HepG2 (cell line): ENCODE measurements at regions not wholly inside any gene's neighbourhood (a gene's known extent, or its start where the extent isn't known, plus 50 kb on each side); places are given as distances from the start of the nearest gene placed in this dataset.

ENCODE experiments used
- ATAC-seq: fragments of 200-7000 bp; cut with Tn5 transposase; 3 replicates; pipeline ENCODE4 v1.9.1; 2020; ENCODE audit warnings: mild to moderate bottlenecking, moderate library complexity
- BruUV-seq: library from RNA; stranded (reverse); fragments of 400-500 nt; replicated peaks from 2 replicates; lab custom pipeline; 2021; lab: Mats Ljungman, UMichigan
- CTCF ChIA-PET: fragments of 300-600 bp; formaldehyde crosslinking; extraction: SDS; loops from one replicate; lab custom pipeline; 2021; ENCODE audit warnings: low total read pairs, inconsistent platforms, low intra/inter-chr PET ratio; lab: Yijun Ruan, JAX
- POLR2A ChIA-PET: fragments of 350-600 bp; sonication (Branson Sonifier 250); formaldehyde crosslinking; loops from one replicate; lab custom pipeline; 2020; ENCODE audit warnings: antibody characterized with exemption, inconsistent platforms; lab: Yijun Ruan, JAX
- DNase-seq: peaks from one replicate; pipeline ENCODE4 v3.0.0-alpha.2; 2015; ENCODE audit warnings: low spot score
- FAIRE-seq: peaks from 3 replicates; lab custom pipeline; 2011; peaks lifted over from hg19 to GRCh38; lab: Jason Lieb, UNC
- H2AFZ ChIP-seq: one replicate; pipeline ENCODE4 v1.6.1; 2011; ENCODE audit warnings: low read length, inconsistent platforms
- H3K27ac ChIP-seq: fragments of 300-600 bp; 3 replicates; pipeline ENCODE4 v1.8.0; 2011; ENCODE audit warnings: mixed run types, mild to moderate bottlenecking, mixed read lengths, low read length, inconsistent platforms; ENCODE audit not compliant: insufficient read depth; ENCODE audit errors: extremely low read length
- H3K27me3 ChIP-seq, 2 experiments: fragments of 200-600 bp in 1 of 2; 2 replicates in 1 of 2; 3 replicates in 1 of 2; pipeline versions ENCODE4 v1.6.0 to v1.8.0; 2011; ENCODE audit warnings: low read length in 2 of 2, mild to moderate bottlenecking in 2 of 2, moderate library complexity in 2 of 2, inconsistent platforms in 1 of 2; ENCODE audit not compliant: insufficient read depth in 2 of 2, control insufficient read depth in 1 of 2
- H3K36me3 ChIP-seq, 2 experiments: fragments of 200-600 bp in 1 of 2; replicated peaks in 1 of 2; 2 replicates in 1 of 2; 3 replicates in 1 of 2; pipeline versions ENCODE4 v1.5.1 to v1.8.0; 2011; ENCODE audit warnings: low read length in 2 of 2, inconsistent platforms in 1 of 2; ENCODE audit not compliant: insufficient read depth in 2 of 2, control insufficient read depth in 1 of 2
- H3K4me1 ChIP-seq: 2 replicates; pipeline ENCODE4 v1.5.1; 2012; ENCODE audit warnings: low read length, inconsistent platforms; ENCODE audit not compliant: insufficient read depth
- H3K4me2 ChIP-seq: 2 replicates; pipeline ENCODE4 v1.6.0; 2011; ENCODE audit warnings: low read depth, low read length, inconsistent platforms
- H3K4me3 ChIP-seq, 3 experiments: fragments of 200-600 bp in 1 of 3; sonication (generic), shearing (Covaris generic) in 1 of 3; replicated peaks in 1 of 3; 2 replicates each; pipeline ENCODE4 v1.5.1; 2011 to 2016; ENCODE audit warnings: low read length in 3 of 3, inconsistent platforms in 2 of 3, low read depth in 2 of 3, mild to moderate bottlenecking in 2 of 3, control low read depth in 1 of 3, mixed read lengths in 1 of 3; ENCODE audit not compliant: insufficient read depth in 1 of 3
- H3K79me2 ChIP-seq: one replicate; pipeline ENCODE4 v1.6.1; 2011; ENCODE audit warnings: low read length, inconsistent platforms; ENCODE audit not compliant: insufficient read depth
- H3K9ac ChIP-seq: 2 replicates; pipeline ENCODE4 v1.6.0; 2011; ENCODE audit warnings: mild to moderate bottlenecking, low read depth, low read length, inconsistent platforms; ENCODE audit not compliant: insufficient read depth
- H3K9me3 ChIP-seq: 2 replicates; pipeline ENCODE4 v1.5.1; 2012; ENCODE audit warnings: mild to moderate bottlenecking, low read length
- H4K20me1 ChIP-seq: 2 replicates; pipeline ENCODE4 v1.6.0; 2011; ENCODE audit warnings: inconsistent platforms, mild to moderate bottlenecking, low read length, moderate library complexity; ENCODE audit not compliant: insufficient read depth
- DMAP1 ChIP-seq: IDR thresholded peaks from 2 replicates; pipeline ENCODE4 v1.6.1; 2016
- ELF1 ChIP-seq: sonication (generic); formaldehyde crosslinking; IDR thresholded peaks from 2 replicates; pipeline ENCODE4 v1.4.0; 2020; ENCODE audit warnings: missing genetic modification reagents
- MAFG ChIP-seq: sonication (generic); formaldehyde crosslinking; IDR thresholded peaks from 2 replicates; pipeline ENCODE4 v1.5.1; 2020; ENCODE audit warnings: mild to moderate bottlenecking, missing genetic modification reagents
- MLLT10 ChIP-seq: sonication (generic); formaldehyde crosslinking; IDR thresholded peaks from 2 replicates; pipeline ENCODE4 v1.4.0; 2020; ENCODE audit warnings: missing genetic modification reagents
- NFATC3 ChIP-seq: sonication (generic); formaldehyde crosslinking; IDR thresholded peaks from 2 replicates; pipeline ENCODE4 v1.5.1; 2020; ENCODE audit warnings: mild to moderate bottlenecking, missing genetic modification reagents
- PHF20 ChIP-seq: sonication (generic); formaldehyde crosslinking; IDR thresholded peaks from 2 replicates; pipeline ENCODE4 v1.5.0; 2020; ENCODE audit warnings: mild to moderate bottlenecking, missing genetic modification reagents
- TCF7 ChIP-seq: sonication (generic); IDR thresholded peaks from 2 replicates; pipeline ENCODE4 v1.6.1; 2016; ENCODE audit warnings: antibody characterized with exemption, low read depth
- ZBTB3 ChIP-seq: sonication (generic); formaldehyde crosslinking; IDR thresholded peaks from 2 replicates; pipeline ENCODE4 v1.4.0; 2020; ENCODE audit warnings: low read depth, mild to moderate bottlenecking, moderate library complexity, missing genetic modification reagents, borderline replicate concordance
- ZC3H13 ChIP-seq: sonication (generic); formaldehyde crosslinking; IDR thresholded peaks from 2 replicates; pipeline ENCODE4 v1.8.1; 2023; ENCODE audit warnings: mild to moderate bottlenecking, missing genetic modification reagents, moderate library complexity
- ZNF124 ChIP-seq: sonication (generic); formaldehyde crosslinking; IDR thresholded peaks from 2 replicates; pipeline ENCODE4 v1.4.0; 2020; ENCODE audit warnings: missing genetic modification reagents
- ZNF34 ChIP-seq: sonication (generic); formaldehyde crosslinking; IDR thresholded peaks from 2 replicates; pipeline ENCODE4 v1.4.0; 2020; ENCODE audit warnings: mild to moderate bottlenecking, missing genetic modification reagents, borderline replicate concordance
- ZSCAN30 ChIP-seq: sonication (generic); formaldehyde crosslinking; IDR thresholded peaks from 2 replicates; pipeline ENCODE4 v1.5.0; 2020; ENCODE audit warnings: mild to moderate bottlenecking, missing genetic modification reagents
- WGBS: methylation state at CpG from one replicate; pipeline ENCODE4 v1.1.6; 2017; ENCODE audit warnings: low lambda C conversion rate; 5-methylcytosine and 5-hydroxymethylcytosine counted together
- in situ Hi-C: cut with HindIII; loops from 2 replicates; pipeline ENCODE4 v1.10.0; 2017; ENCODE audit warnings: low pct_unique_long_range_greater_than_20kb; ENCODE audit not compliant: extremely low pct_ligation_motif_present
- intact Hi-C: fragments of 100-400 bp; cut with micrococcal nuclease; formaldehyde crosslinking; loops from one replicate; pipeline ENCODE4 v1.10.0; 2022; ENCODE audit not compliant: unreplicated experiment
- TF ChIP-seq, protein P1 (sequence below): sonication (generic); formaldehyde crosslinking; IDR thresholded peaks from 2 replicates; pipeline ENCODE4 v1.8.0; 2022; ENCODE audit warnings: missing genetic modification reagents, mild to moderate bottlenecking, moderate library complexity, borderline replicate concordance
- TF ChIP-seq, protein P2 (sequence below): sonication (generic); formaldehyde crosslinking; IDR thresholded peaks from 2 replicates; pipeline ENCODE4 v1.4.0; 2020; ENCODE audit warnings: mild to moderate bottlenecking, missing genetic modification reagents, borderline replicate concordance
- TF ChIP-seq, protein P3 (sequence below): sonication (generic); formaldehyde crosslinking; IDR thresholded peaks from 2 replicates; pipeline ENCODE4 v1.5.0; 2020; ENCODE audit warnings: missing genetic modification reagents
- TF ChIP-seq, protein P4 (sequence below): sonication (generic); formaldehyde crosslinking; IDR thresholded peaks from 2 replicates; pipeline ENCODE4 v1.8.1; 2023; ENCODE audit warnings: mild to moderate bottlenecking, missing genetic modification reagents, borderline replicate concordance

DNA sequence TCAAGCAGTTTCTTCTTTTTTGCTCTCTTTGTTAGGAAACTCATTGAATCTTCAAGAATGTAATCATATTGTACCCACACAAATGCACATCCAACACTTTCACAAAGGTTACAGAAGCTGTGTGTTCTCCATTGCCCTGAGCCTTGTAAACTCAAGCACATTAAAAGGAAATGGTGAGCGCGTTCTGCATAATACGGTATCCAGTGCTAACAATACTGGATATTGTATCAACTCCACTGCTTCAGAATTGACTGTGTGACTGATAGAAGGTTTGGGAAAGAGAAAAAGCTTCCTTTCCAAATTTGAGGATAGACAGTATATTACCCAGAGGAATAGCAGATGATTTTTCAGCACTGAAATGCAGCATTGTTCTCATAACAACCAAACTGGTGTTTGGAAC, 268.9 kb upstream of the RBMS3 start:
- Histone ChIP-seq H3K4me1 (no peaks in the 10 kb centered on the region), H3K9ac (no peak overlapping the region), H3K9me3 (peaks cover 38% of the 10 kb centered on the region), H3K27me3 (no peaks in the 10 kb centered on the region), H3K4me2 (no peak overlapping the region), H4K20me1 (no peaks in the 10 kb centered on the region), H2AFZ (no peak overlapping the region), H3K36me3 (no peaks in the 10 kb centered on the region), H3K4me3 (no peak overlapping the region), H3K27ac (no peak overlapping the region), H3K79me2 (no peaks in the 10 kb centered on the region)
- CTCF ChIA-PET: no interaction called here
- in situ Hi-C loops (no loop called here), intact Hi-C loops (no loop called here)
- DNase-seq (no peak), FAIRE-seq (no peak), ATAC-seq (no peak)
- POLR2A ChIA-PET: no interaction called here
- TF ChIP-seq MLLT10 (CRISPR knock-in tag) (no peak), NFATC3 (CRISPR knock-in tag) (no peak), ZSCAN30 (CRISPR knock-in tag) (no peak), PHF20 (CRISPR knock-in tag) (no peak), TCF7 (no peak), MAFG (CRISPR knock-in tag) (no peak), DMAP1 (CRISPR knock-in tag) (no peak), ZNF124 (no peak), ELF1 (CRISPR knock-in tag) (no peak), ZNF34 (no peak), ZC3H13 (no peak), ZBTB3 (CRISPR knock-in tag) (no peak)
- TF ChIP-seq, protein P1, sequence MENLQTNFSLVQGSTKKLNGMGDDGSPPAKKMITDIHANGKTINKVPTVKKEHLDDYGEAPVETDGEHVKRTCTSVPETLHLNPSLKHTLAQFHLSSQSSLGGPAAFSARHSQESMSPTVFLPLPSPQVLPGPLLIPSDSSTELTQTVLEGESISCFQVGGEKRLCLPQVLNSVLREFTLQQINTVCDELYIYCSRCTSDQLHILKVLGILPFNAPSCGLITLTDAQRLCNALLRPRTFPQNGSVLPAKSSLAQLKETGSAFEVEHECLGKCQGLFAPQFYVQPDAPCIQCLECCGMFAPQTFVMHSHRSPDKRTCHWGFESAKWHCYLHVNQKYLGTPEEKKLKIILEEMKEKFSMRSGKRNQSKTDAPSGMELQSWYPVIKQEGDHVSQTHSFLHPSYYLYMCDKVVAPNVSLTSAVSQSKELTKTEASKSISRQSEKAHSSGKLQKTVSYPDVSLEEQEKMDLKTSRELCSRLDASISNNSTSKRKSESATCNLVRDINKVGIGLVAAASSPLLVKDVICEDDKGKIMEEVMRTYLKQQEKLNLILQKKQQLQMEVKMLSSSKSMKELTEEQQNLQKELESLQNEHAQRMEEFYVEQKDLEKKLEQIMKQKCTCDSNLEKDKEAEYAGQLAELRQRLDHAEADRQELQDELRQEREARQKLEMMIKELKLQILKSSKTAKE (CRISPR knock-in tag): no peak
- TF ChIP-seq, protein P2, sequence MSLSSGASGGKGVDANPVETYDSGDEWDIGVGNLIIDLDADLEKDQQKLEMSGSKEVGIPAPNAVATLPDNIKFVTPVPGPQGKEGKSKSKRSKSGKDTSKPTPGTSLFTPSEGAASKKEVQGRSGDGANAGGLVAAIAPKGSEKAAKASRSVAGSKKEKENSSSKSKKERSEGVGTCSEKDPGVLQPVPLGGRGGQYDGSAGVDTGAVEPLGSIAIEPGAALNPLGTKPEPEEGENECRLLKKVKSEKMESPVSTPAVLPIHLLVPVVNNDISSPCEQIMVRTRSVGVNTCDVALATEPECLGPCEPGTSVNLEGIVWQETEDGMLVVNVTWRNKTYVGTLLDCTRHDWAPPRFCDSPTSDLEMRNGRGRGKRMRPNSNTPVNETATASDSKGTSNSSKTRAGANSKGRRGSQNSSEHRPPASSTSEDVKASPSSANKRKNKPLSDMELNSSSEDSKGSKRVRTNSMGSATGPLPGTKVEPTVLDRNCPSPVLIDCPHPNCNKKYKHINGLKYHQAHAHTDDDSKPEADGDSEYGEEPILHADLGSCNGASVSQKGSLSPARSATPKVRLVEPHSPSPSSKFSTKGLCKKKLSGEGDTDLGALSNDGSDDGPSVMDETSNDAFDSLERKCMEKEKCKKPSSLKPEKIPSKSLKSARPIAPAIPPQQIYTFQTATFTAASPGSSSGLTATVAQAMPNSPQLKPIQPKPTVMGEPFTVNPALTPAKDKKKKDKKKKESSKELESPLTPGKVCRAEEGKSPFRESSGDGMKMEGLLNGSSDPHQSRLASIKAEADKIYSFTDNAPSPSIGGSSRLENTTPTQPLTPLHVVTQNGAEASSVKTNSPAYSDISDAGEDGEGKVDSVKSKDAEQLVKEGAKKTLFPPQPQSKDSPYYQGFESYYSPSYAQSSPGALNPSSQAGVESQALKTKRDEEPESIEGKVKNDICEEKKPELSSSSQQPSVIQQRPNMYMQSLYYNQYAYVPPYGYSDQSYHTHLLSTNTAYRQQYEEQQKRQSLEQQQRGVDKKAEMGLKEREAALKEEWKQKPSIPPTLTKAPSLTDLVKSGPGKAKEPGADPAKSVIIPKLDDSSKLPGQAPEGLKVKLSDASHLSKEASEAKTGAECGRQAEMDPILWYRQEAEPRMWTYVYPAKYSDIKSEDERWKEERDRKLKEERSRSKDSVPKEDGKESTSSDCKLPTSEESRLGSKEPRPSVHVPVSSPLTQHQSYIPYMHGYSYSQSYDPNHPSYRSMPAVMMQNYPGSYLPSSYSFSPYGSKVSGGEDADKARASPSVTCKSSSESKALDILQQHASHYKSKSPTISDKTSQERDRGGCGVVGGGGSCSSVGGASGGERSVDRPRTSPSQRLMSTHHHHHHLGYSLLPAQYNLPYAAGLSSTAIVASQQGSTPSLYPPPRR: no peak
- TF ChIP-seq, protein P3, sequence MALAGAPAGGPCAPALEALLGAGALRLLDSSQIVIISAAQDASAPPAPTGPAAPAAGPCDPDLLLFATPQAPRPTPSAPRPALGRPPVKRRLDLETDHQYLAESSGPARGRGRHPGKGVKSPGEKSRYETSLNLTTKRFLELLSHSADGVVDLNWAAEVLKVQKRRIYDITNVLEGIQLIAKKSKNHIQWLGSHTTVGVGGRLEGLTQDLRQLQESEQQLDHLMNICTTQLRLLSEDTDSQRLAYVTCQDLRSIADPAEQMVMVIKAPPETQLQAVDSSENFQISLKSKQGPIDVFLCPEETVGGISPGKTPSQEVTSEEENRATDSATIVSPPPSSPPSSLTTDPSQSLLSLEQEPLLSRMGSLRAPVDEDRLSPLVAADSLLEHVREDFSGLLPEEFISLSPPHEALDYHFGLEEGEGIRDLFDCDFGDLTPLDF: no peak
- TF ChIP-seq, protein P4, sequence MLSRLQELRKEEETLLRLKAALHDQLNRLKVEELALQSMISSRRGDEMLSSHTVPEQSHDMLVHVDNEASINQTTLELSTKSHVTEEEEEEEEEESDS: no peak
- WGBS: 35% methylated on average over 3 of the region's 3 CpGs
- no TSS peak for BruUV-seq
